GM18868 (cell line): ENCODE measurements at regions not wholly inside any gene's neighbourhood (a gene's known extent, or its start where the extent isn't known, plus 50 kb on each side); places are given as distances from the start of the nearest gene placed in this dataset.
"Not testable (repeated sequence)": the region's sequence is repeated elsewhere in the genome, so short reads cannot be mapped to it uniquely, and the experiment has no call there.

Source experiments
- ATAC-seq: cut with Tn5 transposase; IDR thresholded peaks from one replicate; pipeline ENCODE4 v1.9.1; 2021; ENCODE audit warnings: mild to moderate bottlenecking, moderate library complexity; ENCODE audit not compliant: unreplicated experiment

DNA sequence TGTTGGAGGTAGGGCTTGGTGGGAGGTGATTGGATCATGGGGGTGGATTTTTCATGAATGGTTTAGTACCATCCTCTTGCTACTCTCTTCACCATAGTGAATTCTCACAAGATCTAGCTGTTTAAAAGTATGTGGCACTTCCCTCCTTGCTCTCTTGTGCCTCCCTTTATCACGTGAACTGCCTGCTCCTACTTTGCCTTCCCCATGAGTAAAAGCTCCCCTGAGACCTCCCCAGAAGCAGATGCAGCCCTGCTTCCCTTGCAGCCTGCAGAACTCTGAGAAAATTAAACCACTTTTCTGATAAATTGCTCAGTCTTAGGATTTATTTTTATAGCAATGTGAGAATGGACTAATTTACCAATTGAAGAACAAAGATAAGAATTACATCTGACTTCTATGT lies 223.1 kb downstream of the RNF144A start:
- ATAC-seq = no peak

DNA sequence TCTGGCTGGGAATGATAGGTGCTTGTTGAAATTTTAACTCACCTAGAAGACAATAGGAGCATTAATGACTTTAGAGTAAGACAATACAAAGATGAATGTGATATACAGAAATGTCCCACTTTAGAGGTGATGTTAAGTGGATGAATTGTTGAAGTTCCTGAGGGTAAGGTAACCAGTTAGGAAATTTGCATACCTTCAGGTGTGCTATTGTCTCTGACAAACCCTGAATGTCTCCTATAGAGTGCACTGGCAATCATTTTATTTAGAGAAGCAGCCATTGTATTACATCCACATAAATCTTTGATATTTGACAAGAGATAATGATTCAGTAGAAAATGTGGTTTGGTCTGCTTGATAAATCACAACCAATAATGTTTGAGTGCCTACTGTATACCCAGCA lies 228.5 kb downstream of the RNF144A start:
- ATAC-seq = no peak

DNA sequence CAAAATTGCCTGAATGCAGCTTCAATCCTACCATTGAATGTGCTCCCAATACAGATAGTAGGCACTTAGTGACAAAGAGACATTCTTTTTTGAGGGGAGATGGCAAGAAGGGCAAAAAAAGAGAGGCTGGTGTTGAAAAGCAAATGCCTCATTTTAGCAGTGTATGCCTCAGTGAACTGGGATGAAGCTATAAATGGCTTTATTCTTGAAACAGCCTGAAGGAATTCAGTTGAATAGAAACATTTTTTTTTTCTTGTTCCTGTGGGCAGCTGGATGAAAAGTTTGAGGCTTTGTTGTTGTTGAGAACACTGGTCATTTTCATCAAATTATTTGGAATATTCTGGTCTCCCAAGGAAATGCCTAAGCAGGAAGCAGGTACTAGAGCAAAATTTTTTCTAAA lies 228.9 kb downstream of the RNF144A start:
- ATAC-seq = no peak

DNA sequence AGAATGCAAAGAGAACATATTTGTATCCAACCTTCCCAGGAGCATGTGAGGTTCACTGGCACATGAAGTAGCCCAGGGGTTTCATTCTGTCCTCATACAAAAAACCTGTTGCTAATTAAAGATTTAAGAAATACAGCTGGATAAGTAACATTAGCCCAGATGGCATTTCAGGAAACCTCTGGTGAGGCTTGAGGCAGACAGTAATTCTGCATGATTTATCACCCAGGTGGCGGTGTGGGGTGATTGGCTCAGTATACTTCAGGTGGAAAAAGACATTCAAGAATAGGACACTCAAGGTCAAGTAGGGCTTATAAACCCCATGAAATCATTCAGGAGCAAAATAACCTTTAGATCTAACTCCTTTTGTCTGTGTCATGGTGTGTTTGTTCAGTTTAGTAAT lies 237.4 kb downstream of the RNF144A start:
- ATAC-seq = no peak

DNA sequence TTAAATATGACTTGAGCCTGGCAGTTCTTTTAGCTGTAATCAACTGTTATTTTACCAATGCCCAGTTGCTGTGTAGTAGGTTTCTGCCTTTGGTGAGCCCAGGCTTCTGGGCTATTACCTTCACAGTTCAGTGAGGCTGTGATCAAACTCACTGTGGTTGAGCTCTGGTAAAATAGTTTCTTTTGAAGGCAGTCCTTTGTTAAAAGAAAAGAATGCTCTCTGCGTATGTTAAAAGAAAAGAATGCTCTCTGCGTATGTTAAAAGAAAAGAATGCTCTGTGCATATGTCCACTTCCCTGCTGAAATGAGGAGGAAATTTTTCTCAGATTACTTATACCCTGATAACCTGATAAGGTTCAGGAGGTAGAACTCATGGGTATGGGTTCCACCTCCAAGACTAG lies 244.3 kb downstream of the RNF144A start:
- no peak for ATAC-seq

DNA sequence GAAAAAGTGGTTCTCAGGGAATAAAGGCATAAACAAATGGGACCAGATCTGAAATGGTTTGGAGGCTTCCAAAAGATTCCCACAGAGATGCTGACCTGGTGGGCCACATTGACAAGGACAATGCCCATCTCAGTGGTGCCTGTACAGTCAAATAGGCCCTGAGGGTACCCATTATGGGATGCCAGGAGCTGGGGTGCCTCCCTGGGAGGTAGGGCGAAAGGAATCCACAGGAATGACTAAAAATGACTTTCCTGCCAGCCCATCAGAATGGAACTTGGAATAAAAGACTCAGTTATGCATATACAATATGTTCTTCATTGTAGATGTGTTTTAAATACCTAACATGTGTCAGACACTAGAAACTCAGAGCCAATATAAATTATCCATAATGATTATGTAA lies 248.5 kb downstream of the RNF144A start:
- no peak for ATAC-seq

DNA sequence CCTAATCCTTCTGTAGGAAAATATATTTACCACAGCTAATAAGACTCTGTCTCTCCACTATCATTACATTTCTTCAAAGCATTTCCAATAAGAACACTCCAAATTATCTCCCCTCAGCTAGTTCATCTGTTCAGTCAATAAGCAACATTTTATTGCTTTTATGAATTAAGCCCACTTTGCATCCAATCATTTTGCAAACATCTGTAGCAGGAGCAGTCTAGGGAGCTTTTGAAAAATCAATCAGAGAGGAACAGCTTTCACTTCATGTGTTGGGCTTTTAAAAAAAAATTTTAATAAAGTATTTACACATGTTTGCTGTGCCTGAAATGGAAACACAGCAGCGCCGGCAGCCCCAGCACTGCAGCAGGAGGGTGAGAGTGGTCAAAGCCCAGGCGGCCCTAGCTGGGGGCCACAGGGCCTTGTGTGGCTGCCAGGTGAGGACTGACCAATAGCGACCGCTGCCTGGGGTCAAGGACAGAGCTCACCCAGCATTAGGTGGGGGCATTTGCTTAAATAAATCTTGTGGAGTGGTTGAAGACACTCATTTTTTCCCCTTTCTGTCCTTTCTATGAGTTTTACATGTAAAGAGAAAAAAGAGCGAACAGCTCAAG lies 250.7 kb downstream of the RNF144A start:
- no peak for ATAC-seq

DNA sequence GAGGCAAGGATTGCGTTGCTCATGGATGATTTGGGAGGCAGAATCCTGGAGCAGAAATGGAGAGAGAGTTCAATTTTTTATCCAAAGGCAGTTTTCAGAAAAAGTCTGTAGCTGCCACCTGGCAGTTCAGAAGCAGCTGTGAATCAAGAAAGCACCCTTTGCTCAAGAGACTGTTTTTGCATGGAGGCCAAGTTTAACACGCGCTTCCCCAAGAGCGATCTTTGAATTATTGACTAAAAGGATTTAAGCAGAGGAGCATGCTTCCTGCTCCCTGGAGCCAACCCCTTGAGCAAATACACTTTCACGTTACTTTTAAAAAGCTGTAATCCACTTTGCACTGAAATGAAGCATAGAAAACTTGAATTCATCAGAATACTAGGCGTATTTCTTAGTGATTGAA lies 252.4 kb downstream of the RNF144A start:
- no peak for ATAC-seq

DNA sequence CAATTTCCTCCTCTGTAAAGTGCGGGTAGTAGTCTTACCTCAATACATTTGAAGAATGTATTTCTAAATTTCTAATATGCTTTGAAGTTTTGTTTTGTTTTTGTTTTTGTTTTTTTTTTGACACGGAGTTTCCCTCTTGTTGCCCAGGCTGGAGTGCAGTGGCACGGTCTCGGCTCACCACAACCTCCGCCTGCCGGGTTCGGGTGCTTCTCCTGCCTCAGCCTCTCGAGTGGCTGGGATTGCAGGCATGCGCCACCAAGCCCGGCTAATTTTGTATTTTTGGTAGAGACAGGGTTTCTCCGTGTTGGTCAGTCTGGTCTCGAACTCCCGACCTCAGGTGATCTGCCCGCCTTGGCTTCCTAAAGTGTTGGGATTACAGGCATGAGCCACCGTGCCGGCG lies 261.8 kb downstream of the RNF144A start:
- ATAC-seq = not testable (repeated sequence)

DNA sequence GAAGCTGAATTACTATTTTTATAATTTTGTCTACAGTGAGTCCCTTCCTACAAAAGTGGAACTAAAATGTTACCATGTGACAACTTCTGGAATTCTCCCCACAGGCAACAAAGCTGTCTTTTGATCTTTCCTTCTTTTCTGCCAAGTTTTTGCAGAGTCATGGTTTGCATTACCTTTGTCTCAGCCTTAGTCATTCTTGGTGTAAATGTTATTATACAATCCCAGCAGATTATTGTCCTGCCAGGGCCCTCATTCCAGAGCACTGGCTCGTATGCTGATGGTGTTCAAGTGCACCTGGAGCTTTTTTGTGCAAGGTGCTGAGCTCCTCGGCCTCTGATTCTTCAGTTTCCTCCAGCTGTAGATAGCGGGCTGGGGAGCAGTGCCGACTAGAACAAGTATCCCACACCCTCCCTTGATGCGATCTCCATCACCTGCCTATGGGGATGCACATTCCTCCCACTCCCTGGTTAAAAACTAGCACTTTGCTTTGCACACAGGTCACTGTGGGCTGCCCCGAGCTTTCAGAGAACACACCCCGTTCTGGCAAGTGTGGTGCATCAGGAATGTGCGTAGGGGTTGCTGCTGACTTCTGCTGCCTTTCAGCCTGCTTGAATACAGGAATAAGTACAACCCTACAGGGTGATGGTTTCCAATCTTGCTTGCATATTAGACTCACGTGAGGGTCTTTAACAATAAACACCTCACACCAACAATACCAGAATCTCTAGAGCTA lies 263.6 kb downstream of the RNF144A start:
- ATAC-seq = no peak

DNA sequence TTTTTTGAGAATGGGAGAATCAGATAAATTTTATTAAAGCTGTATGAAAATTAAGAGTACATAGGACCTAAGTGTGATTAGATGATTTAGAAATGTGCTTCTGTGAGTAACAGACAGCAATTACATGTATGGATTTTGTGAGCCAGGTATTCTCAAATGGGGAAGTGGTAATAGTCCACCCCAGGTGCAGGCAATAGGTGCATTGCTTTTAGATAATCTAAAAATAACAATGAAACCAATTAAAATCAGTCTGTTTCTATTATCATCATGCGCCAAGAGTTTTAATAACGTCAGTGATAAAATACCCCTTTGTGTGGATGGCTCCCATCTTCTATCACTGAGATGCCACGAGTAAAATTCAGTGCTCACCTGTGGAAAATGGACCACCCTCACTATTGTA lies 265.3 kb downstream of the RNF144A start:
- no peak for ATAC-seq

DNA sequence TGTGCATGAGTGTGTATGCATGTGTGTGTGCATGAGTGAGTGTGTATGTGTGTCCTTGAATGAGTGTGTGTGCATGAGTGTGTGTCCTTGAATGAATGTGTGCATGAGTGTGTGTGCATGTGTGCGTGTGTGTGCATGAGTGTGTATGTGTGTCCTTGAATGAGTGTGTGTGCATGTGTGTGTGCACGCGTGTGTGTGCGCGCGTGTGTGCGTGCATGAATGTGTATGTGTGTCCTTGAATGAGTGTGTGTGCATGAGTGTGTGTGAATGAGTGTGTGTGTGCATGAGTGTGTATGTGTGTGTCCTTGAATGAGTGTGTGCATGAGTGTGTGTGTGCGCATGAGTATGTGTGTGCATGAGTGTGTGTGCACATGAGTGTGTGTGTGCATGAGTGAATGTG lies 271.9 kb downstream of the RNF144A start:
- no peak for ATAC-seq

DNA sequence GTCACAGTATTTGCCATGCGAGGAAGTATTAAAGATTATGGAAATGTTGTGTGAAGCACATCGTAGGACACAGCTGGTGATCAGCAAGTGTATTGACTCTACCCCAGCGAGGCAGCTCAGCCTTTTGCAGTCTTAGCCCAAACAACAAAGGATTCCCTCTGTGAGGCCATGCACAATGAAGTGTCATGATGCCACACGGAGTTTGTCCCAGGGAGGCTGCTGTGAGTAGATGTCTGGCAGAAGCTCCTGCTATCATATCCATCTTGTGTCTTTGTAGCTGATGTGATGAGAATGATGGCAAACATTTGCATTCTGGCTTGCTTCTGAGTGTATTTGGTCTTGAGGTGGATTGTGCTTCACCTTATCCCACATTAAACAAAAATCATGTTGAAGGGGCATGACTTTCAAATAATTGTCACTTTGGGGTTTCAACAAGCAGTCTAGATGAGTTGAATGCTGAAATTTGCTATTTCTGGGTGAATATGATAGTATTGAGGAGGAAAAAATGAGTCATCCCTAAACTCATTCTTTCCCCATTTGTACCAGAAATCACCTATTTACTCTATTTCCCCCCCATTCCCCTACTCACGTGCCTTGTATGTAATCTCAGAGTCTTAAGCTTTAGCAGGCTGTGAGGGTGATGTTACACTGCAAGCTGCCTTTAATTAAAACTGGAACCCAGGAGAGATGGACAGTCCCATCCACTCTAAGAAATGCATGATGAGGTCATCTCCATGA lies 273.5 kb downstream of the RNF144A start:
- peak; percentile 59 for ATAC-seq

DNA sequence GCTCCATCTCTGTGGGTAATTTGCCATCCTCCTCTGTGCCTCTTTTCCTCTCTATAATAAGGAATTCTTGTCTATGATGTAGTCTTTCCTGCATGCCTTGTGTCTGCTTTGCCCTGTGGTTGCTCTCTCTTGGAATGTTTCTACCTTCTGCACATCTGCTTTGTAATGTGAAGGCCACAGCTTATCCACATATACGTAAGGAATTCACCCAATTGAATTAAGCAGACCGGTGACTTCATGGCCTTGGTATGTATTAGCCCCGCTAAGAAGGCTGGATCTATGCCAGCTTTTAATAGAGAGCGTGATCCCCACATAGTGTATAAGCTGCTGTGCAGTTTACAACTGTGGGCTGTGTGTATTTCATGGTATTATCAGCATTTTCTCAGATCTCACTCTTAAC lies 274.7 kb downstream of the RNF144A start:
- ATAC-seq = no peak

DNA sequence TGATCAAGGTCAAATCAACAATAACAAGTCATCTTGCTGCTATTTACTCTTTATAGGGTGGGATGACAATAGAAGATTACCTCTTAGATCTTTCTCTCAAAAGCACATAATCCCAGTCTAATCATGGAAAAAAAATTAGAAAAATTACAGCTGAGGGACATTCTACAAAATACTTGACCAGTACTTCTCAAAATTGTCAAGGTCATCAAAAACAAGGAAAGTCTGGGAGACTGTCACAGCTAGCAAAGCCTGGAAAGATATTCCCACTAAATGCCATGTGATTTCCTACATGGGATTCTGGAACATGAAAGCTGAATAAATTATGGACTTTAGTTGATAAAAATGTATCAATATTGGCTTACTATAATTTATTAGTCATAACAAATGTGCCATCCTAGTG lies 276.2 kb downstream of the RNF144A start:
- no peak for ATAC-seq

DNA sequence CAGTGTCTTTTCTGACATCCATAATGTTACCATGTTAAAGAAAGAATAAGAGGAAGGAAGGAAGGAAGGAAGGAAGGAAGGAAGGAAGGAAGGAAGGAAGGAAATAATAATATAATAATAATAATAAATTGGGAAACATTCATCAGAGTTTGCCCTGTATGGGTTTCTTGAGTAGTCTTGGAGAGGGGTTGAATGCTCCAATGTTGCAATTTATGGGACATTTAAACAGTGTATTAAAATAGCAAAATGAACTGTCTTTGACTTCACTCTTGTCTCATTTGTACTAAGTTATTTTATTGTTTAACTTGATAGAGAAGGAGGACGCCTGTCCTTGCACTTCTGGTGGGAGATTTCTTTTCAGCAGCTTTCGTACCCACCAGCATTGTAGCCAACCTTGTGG lies 277.7 kb downstream of the RNF144A start:
- no peak for ATAC-seq

DNA sequence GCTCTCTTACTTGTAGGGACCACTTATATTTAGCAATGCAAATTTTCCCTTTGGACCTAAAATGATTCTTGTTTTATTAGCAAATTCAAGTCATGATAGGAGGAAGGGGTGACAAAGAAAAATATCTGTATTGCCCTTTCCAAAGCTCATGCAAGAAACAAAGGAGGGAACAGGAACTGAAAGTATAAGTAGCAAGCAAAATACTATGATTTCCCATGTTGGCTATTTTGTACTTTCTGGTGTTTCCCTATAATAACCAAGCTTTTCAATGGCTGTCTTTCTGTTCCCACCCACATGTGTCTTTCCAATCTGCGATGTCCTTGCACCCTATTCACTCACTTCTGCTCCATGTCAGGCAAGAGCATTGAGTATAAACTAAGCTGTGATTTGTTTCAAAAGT lies 279.7 kb downstream of the RNF144A start:
- no peak for ATAC-seq

DNA sequence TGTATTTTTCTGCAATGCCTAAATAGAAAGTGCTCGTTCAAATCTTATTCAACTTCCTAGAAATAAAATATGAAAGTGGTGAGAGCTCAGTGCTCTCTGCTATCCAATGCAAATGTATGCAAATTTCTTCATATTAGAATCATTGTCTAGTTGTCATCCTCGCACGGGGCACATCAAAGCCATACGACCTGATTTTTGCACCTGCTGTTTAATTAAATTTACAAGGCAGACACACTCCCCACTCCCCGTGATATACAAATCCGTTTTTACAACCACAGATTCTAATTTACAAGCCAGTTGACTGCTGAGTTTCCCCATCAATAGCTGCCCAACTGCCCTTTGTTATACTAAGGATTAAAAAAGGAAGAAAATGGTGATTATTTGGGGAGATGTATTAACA lies 284.6 kb downstream of the RNF144A start:
- ATAC-seq = no peak

DNA sequence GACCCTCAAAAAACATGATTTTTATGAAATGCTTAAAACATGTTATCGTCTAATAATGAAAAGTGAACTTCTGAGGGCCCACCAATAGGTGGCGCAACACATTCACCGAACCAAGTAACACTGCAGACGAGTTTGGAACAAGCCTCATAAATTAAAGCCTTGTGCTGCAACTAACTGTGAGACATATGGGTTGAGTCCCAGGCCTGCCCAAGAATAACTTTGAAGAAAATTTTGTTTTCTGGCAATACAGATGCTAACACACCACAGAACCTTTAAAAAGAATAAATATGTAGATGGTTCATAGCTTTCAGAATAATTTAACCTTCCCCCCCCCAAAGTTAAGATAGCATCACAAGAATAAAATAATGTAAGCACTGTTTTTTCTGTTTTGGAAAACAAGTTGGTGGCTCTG lies 285.9 kb downstream of the RNF144A start:
- ATAC-seq = peak; percentile 73

DNA sequence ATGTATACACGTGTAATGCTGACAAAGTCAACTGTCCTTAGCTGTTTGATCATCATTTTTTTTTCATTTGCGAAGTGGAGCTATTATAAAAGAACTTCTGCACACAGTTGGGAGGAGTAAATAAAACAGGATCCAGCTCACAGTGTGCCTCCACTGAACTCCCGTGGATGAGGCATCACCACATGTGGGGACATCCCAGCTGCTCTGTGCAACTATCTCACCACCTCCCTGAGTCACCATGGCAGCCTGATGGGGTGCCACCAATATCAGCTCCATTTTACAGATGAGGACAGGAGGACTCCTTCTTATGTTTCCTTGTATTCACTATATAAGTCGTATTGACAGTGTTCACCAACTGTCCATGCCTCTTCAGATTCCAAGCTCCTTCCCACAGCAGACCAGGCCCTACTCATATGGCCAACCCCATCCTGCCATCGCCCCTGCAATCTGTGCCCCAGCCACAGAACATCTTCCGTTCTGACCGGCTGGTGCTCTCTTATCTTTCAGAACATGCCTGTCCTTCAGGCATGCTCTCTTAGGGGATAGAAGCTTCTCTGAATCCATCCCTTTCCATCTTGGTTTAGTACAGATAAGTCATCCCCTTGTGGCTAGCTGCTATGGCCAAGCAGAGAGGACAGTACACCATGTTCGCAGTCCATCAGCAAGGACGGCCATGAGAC lies 288.1 kb downstream of the RNF144A start:
- ATAC-seq = no peak

DNA sequence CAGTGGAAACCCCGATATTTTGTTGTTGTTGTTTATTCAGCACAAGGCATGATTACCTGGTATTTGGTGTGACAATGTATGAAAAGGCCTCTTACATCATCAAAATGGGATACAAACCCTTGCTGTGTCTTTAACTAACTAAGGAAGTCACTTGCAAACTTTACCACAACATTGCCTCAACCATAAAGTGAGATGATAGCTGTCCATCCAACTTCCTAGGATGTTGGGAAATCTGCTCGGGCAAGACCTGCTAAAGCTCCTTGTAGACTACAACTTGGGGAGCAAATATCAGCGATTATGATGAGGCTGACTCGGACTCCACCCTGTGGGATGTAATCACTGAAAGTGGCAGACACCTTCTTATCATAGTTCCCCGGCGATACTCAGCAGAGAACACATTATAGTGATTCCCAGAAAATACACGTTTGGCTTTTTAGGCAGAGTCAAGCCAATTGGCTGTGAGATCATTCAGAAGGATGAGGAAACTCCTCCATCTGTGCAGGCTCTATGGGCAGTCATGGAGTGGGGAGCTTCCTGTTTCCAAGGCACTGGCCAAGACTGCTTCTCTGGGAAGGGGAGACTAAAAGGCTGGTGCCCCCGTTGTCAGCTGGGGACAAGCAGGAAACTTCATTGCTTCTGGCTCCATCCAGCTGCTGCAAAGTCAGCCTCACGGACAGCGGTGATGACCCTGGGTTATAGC lies 289.0 kb downstream of the RNF144A start:
- no peak for ATAC-seq
